Erythroblast (primary cell): ENCODE measurements at regions not wholly inside any gene's neighbourhood (a gene's known extent, or its start where the extent isn't known, plus 50 kb on each side); places are given as distances from the start of the nearest gene placed in this dataset.

ENCODE experiments used
- GATA1 ChIP-seq: IDR thresholded peaks from 2 replicates; pipeline ENCODE4 v1.6.1; 2011; ENCODE audit warnings: low read depth, mild to moderate bottlenecking, control low read depth, low read length, moderate library complexity
- POLR2A ChIP-seq: IDR thresholded peaks from 2 replicates; pipeline ENCODE4 v1.6.1; 2011; ENCODE audit warnings: mild to moderate bottlenecking, low read length

DNA sequence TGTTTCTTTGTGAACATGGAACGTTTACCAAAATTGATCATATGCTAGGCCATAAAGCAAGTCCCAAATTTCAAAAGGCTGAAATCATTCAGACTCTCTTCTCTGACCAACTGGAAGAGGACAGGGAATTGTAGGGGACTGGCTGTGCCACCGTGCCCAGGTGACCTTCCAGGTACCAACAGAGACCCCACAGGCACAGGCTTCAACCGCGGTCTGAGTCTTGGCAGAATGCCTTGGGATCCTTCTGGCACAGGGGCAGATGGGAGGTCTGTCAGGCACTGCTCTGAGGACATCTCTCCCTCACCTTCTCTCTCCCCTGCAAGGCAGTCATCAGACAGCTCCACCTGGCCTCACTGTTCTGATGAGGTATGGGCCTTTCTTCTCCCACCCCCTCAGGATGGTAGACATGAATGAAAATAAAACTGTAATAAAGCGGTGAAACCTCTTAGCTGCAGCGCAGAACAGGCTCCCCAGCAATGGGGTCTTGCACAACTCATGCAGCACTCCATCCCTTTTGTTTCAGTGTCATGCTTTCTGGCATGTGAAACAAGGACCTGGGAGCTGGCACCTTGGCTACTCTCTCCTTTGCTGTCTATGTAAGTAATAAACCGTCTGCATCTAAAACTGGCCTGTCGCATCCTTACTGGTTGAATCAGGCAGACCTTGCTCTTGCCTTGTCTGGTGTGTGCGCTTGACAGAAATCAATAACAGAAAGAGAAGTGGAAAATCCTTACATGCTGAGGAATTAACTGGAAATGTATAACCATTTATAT lies 289.2 kb downstream of the KLF13 start:
- TF ChIP-seq POLR2A = no peak
- no peak for TF ChIP-seq GATA1
